MCF 10A (cell line): ENCODE measurements at regions not wholly inside any gene's neighbourhood (a gene's known extent, or its start where the extent isn't known, plus 50 kb on each side); places are given as distances from the start of the nearest gene placed in this dataset.

ENCODE experiments used
- BruUV-seq: library from RNA; stranded (reverse); fragments of 400-500 nt; replicated peaks from 2 replicates; lab custom pipeline; 2021; lab: Mats Ljungman, UMichigan
- CTCF ChIA-PET: fragments of 300-600 bp; sonication (Branson Sonifier 250); formaldehyde crosslinking; extraction: SDS; loops from one replicate; lab custom pipeline; 2021; ENCODE audit warnings: antibody characterized with exemption, inconsistent platforms; lab: Yijun Ruan, JAX
- POLR2A ChIA-PET: fragments of 300-600, 350-650 bp; sonication (Branson Sonifier 250); formaldehyde crosslinking; extraction: SDS; loops from one replicate; lab custom pipeline; 2020; ENCODE audit warnings: antibody characterized with exemption, inconsistent platforms; lab: Yijun Ruan, JAX
- DNase-seq: peaks from one replicate; pipeline ENCODE4 v3.0.0-alpha.2; 2018; ENCODE audit not compliant: unreplicated experiment
- H3K27ac Mint-ChIP-seq: one replicate; pipeline ENCODE4 v1.8.0; 2022; ENCODE audit warnings: mild to moderate bottlenecking, low read depth, mixed read lengths; ENCODE audit not compliant: unreplicated experiment
- H3K27me3 Mint-ChIP-seq: one replicate; pipeline ENCODE4 v1.8.0; 2022; ENCODE audit warnings: mixed read lengths; ENCODE audit not compliant: insufficient read depth, unreplicated experiment
- H3K36me3 Mint-ChIP-seq: one replicate; pipeline ENCODE4 v1.8.0; 2022; ENCODE audit warnings: mild to moderate bottlenecking, moderate library complexity, mixed read lengths; ENCODE audit not compliant: insufficient read depth, unreplicated experiment
- H3K4me1 Mint-ChIP-seq: one replicate; pipeline ENCODE4 v1.8.0; 2022; ENCODE audit warnings: mixed read lengths; ENCODE audit not compliant: insufficient read depth, unreplicated experiment
- H3K4me3 Mint-ChIP-seq: one replicate; pipeline ENCODE4 v1.8.0; 2022; ENCODE audit warnings: mild to moderate bottlenecking, moderate library complexity, mixed read lengths; ENCODE audit not compliant: unreplicated experiment
- H3K9me3 Mint-ChIP-seq: one replicate; pipeline ENCODE4 v1.8.0; 2022; ENCODE audit warnings: mixed read lengths; ENCODE audit not compliant: unreplicated experiment
- intact Hi-C: fragments of 100-400 bp; cut with micrococcal nuclease; formaldehyde crosslinking; loops from 2 replicates; pipeline ENCODE4 v1.14.1; 2022
- TF ChIP-seq, protein P1 (sequence below): fragments of 200-600 bp; IDR thresholded peaks from one replicate; pipeline ENCODE4 v1.8.0; 2022; ENCODE audit warnings: antibody characterized with exemption, mild to moderate bottlenecking; ENCODE audit not compliant: unreplicated experiment

DNA sequence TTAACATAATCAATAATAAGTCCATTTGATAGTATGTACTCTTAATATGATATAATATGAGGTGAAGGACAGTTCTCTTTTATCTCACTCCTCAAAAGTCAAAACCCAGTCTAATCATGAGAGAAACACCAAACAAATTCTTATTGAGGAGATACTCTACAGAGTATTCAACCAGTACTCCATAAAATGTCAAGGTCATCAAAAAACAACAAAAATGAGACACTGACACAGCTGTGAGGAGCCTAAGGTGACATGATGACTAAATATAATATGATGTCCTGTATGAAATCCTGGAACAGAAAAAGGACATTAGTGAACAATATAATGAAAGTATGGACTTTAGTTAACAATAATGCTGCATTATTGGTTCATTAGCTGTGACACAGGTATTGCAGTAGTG, 675.1 kb downstream of the HTR1B start:
- Mint-ChIP-seq H3K27ac (no peak overlapping the region), H3K9me3 (peaks cover 8% of the 10 kb centered on the region), H3K27me3 (no peaks in the 10 kb centered on the region), H3K36me3 (no peaks in the 10 kb centered on the region), H3K4me3 (no peak overlapping the region), H3K4me1 (peaks cover 11% of the 10 kb centered on the region)
- DNase-seq = no peak
- CTCF ChIA-PET = no interaction called here
- TF ChIP-seq, protein P1, sequence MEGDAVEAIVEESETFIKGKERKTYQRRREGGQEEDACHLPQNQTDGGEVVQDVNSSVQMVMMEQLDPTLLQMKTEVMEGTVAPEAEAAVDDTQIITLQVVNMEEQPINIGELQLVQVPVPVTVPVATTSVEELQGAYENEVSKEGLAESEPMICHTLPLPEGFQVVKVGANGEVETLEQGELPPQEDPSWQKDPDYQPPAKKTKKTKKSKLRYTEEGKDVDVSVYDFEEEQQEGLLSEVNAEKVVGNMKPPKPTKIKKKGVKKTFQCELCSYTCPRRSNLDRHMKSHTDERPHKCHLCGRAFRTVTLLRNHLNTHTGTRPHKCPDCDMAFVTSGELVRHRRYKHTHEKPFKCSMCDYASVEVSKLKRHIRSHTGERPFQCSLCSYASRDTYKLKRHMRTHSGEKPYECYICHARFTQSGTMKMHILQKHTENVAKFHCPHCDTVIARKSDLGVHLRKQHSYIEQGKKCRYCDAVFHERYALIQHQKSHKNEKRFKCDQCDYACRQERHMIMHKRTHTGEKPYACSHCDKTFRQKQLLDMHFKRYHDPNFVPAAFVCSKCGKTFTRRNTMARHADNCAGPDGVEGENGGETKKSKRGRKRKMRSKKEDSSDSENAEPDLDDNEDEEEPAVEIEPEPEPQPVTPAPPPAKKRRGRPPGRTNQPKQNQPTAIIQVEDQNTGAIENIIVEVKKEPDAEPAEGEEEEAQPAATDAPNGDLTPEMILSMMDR = no peak
- POLR2A ChIA-PET = no interaction called here
- BruUV-seq = no TSS peak
- intact Hi-C loops = no loop called here

DNA sequence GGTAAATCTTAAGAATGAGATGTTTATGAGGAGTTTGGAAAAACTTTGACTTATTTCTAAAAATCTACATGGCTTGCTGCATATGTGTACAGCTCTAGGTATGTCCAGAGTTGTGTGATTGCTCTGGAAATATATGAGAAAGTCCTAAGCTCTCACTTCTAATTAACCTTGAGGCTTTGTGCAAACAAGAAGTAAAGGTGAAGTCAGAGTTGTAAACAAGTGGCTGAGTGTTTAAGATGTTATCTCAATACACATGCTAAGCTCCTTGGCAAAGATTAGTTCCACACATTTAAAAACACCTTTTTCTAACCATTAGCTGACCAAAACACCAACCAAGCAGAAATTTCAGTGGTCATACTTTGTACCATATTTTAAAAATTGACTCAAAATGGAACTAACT, 684.2 kb downstream of the HTR1B start:
- intact Hi-C loops = no loop called here
- POLR2A ChIA-PET = interaction anchor here (0.8 to 1.0 kb wide), 2 partner anchors 13 to 19 kb away, joined by 3 read pairs; no protein-coding TSS in a partner anchor
- Mint-ChIP-seq H3K36me3 (peaks cover 6% of the 10 kb centered on the region), H3K9me3 (no peaks in the 10 kb centered on the region), H3K27me3 (no peaks in the 10 kb centered on the region), H3K27ac (no peak overlapping the region), H3K4me3 (no peak overlapping the region), H3K4me1 (no peaks in the 10 kb centered on the region)
- BruUV-seq = no TSS peak
- DNase-seq = no peak
- CTCF ChIA-PET = interaction anchor here (1.0 kb wide), 1 partner anchor 50 kb away, joined by 3 read pairs; no protein-coding TSS in a partner anchor
- TF ChIP-seq, protein P1 = no peak

DNA sequence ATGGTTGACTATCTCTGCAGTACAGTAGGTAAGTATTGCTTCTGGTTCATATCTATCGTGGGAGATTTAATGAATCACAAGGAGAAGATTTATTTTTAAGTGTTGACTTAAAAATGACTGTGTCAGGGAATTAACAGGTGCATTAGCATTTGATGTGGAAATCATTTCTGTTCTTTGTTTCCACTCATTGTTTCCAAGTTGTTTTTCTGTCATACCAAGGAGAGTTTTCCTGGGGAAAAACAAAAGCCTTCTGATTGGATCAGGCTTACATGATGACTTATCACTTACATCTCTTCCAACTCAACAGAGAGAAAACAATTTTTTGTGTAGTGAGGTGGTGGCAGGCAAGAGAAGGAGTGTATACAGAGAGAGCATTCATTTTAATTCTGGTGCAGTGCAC, 686.4 kb downstream of the HTR1B start:
- Mint-ChIP-seq H3K9me3 (no peaks in the 10 kb centered on the region), H3K4me3 (no peak overlapping the region), H3K36me3 (peaks cover 6% of the 10 kb centered on the region), H3K27me3 (no peaks in the 10 kb centered on the region), H3K27ac (no peak overlapping the region), H3K4me1 (no peaks in the 10 kb centered on the region)
- TF ChIP-seq, protein P1 = no peak
- no peak for DNase-seq
- intact Hi-C loops = no loop called here
- CTCF ChIA-PET = no interaction called here
- no TSS peak for BruUV-seq
- POLR2A ChIA-PET = no interaction called here

GRCh38 chr6:76774781-76775384, 688.4 kb downstream of the HTR1B start:
- BruUV-seq = no TSS peak
- no peak overlapping the region for H3K4me3 Mint-ChIP-seq
- H3K27ac Mint-ChIP-seq = no peak overlapping the region
- H3K9me3 Mint-ChIP-seq = no peaks in the 10 kb centered on the region
- no peaks in the 10 kb centered on the region for H3K27me3 Mint-ChIP-seq
- POLR2A ChIA-PET = no interaction called here
- H3K4me1 Mint-ChIP-seq = peaks cover 5% of the 10 kb centered on the region
- peaks cover 6% of the 10 kb centered on the region for H3K36me3 Mint-ChIP-seq
- CTCF ChIA-PET = interaction anchor here (0.9 kb wide), 1 partner anchor 11 kb away, joined by 4 read pairs; no protein-coding TSS in a partner anchor
- intact Hi-C loops = no loop called here
- TF ChIP-seq, protein P1 = no peak
- no peak for DNase-seq
